AG04450 (cell line): ENCODE measurements at regions not wholly inside any gene's neighbourhood (a gene's known extent, or its start where the extent isn't known, plus 50 kb on each side); places are given as distances from the start of the nearest gene placed in this dataset.

Experiments used
- CTCF ChIA-PET: fragments of 300-600, 350-600 bp; formaldehyde crosslinking; extraction: SDS; loops from one replicate; lab custom pipeline; 2022; ENCODE audit warnings: antibody characterized with exemption, inconsistent platforms; lab: Charles Lee
- POLR2A ChIA-PET: fragments of 350-600 bp; formaldehyde crosslinking; extraction: SDS; loops from one replicate; lab custom pipeline; 2021; ENCODE audit warnings: antibody characterized with exemption, inconsistent platforms; lab: Yijun Ruan, JAX
- DNase-seq: peaks from one replicate; pipeline ENCODE4 v3.0.0-alpha.2; 2011; ENCODE audit warnings: low read depth, low spot score
- H3K27ac ChIP-seq: one replicate; pipeline ENCODE4 v1.5.1; 2012; ENCODE audit warnings: low read depth, low read length, control low read depth
- H3K27me3 ChIP-seq: one replicate; pipeline ENCODE4 v1.6.0; 2012; ENCODE audit warnings: low read length; ENCODE audit not compliant: control insufficient read depth, insufficient read depth
- H3K4me3 ChIP-seq: 2 replicates; pipeline ENCODE4 v1.5.1; 2011; ENCODE audit warnings: mild to moderate bottlenecking, low read depth, low read length, control low read depth
- H3K9me3 ChIP-seq: 2 replicates; pipeline ENCODE4 v1.5.1; 2012; ENCODE audit warnings: low read length; ENCODE audit not compliant: control insufficient read depth, insufficient read depth
- TF ChIP-seq, protein P1 (sequence below): IDR thresholded peaks from 2 replicates; pipeline ENCODE4 v1.5.1; 2011; ENCODE audit warnings: low read depth, low read length, control low read depth, inconsistent platforms

DNA sequence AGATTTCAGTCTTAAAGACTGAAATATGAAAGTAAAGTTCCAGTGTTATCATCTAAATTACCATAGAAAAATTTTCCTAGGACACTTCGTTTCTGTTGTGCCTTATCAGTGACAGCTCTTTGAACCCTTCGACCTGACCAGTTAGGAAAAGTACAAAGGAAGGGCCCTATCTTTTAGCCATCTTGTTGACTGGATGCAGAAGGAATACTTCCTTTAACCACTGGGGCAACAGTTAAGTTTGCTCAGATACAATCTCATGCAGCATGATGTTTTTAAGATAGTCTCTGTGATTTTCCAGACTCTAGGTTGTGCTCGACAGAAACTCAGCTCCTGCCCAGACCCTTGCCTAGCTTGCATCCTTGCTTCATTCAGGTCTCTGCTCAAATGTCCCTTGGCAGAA lies 210.5 kb upstream of the RPS6KA3 start:
- CTCF ChIA-PET, result no interaction called here
- Histone ChIP-seq H3K9me3 (no peaks in the 10 kb centered on the region), H3K4me3 (no peak overlapping the region), H3K27ac (no peak overlapping the region), H3K27me3 (no peaks in the 10 kb centered on the region)
- POLR2A ChIA-PET, result no interaction called here
- no peak for DNase-seq
- TF ChIP-seq, protein P1, sequence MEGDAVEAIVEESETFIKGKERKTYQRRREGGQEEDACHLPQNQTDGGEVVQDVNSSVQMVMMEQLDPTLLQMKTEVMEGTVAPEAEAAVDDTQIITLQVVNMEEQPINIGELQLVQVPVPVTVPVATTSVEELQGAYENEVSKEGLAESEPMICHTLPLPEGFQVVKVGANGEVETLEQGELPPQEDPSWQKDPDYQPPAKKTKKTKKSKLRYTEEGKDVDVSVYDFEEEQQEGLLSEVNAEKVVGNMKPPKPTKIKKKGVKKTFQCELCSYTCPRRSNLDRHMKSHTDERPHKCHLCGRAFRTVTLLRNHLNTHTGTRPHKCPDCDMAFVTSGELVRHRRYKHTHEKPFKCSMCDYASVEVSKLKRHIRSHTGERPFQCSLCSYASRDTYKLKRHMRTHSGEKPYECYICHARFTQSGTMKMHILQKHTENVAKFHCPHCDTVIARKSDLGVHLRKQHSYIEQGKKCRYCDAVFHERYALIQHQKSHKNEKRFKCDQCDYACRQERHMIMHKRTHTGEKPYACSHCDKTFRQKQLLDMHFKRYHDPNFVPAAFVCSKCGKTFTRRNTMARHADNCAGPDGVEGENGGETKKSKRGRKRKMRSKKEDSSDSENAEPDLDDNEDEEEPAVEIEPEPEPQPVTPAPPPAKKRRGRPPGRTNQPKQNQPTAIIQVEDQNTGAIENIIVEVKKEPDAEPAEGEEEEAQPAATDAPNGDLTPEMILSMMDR, result no peak

DNA sequence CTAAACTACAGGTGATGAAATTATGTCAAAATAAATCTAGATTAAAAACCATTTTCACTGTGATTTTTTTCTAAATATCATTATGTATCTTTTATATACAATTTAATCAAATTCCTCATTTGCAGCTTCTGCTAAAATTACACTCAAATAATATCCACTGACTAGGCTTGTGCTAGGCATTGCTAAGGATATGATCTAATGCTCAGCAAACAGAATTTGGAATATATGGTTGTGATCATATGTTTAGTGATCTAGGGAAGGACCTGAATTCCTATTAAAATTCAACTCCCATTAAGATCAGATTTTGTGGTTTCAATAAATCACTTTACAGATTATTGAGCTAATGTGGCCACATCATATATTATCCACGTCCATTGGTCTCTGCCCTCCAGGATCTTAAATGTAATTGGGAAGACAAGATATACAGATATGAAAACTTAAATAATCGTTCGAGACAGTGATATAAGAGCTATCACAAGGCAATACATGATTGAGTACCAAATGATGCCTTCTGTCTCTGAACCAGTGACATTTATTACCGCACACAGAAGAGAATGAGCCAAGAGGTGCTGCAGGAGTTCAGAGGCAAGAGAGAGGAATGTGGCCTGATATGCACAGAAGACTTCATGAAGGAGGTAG lies 206.0 kb upstream of the RPS6KA3 start:
- DNase-seq, result no peak
- Histone ChIP-seq H3K27me3 (no peaks in the 10 kb centered on the region), H3K4me3 (no peak overlapping the region), H3K27ac (no peak overlapping the region), H3K9me3 (no peaks in the 10 kb centered on the region)
- ChIA-PET CTCF (no interaction called here), POLR2A (no interaction called here)
- TF ChIP-seq, protein P1, result no peak

DNA sequence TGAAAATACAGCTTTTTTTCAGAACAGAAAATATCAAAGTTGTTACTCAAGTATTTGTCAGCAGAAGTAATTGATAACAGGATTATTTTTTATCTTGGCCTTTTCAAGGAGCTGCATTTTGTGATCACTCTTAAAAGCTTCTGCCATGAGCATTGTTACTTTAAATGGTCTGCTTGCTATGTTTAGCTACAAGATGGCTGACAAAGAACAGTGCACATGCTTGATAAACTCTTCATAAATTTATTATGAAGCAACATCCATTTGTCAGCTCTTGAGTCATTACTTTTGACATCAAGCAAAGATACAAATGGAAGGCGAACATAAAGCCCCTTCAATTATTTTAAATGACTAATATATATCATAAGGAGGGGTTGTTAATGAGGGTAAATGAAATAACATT lies 205.4 kb upstream of the RPS6KA3 start:
- DNase-seq, result no peak
- Histone ChIP-seq H3K27me3 (no peaks in the 10 kb centered on the region), H3K27ac (no peak overlapping the region), H3K4me3 (no peak overlapping the region), H3K9me3 (no peaks in the 10 kb centered on the region)
- TF ChIP-seq, protein P1, result no peak
- ChIA-PET CTCF (no interaction called here), POLR2A (no interaction called here)

DNA sequence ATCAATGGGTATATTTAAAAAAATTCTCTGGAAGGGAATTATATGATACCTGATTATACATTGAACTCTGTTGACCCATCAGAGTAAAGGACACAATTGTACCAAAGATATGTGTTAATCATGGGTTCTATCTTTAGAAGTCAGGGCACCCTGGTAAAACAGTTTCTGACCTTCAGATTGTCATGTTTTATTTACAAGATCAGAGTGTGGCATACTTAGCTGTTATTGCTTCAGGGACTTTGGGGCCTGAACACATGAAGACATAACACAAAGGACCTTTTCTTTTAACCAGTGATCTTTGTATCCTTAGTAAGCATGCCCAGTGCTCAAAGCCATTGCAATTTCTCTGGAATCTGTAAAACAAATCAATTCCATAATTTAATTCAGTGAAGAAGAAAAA lies 204.8 kb upstream of the RPS6KA3 start:
- Histone ChIP-seq H3K27ac (no peak overlapping the region), H3K9me3 (no peaks in the 10 kb centered on the region), H3K27me3 (no peaks in the 10 kb centered on the region), H3K4me3 (no peak overlapping the region)
- ChIA-PET CTCF (no interaction called here), POLR2A (no interaction called here)
- TF ChIP-seq, protein P1, result no peak
- no peak for DNase-seq

DNA sequence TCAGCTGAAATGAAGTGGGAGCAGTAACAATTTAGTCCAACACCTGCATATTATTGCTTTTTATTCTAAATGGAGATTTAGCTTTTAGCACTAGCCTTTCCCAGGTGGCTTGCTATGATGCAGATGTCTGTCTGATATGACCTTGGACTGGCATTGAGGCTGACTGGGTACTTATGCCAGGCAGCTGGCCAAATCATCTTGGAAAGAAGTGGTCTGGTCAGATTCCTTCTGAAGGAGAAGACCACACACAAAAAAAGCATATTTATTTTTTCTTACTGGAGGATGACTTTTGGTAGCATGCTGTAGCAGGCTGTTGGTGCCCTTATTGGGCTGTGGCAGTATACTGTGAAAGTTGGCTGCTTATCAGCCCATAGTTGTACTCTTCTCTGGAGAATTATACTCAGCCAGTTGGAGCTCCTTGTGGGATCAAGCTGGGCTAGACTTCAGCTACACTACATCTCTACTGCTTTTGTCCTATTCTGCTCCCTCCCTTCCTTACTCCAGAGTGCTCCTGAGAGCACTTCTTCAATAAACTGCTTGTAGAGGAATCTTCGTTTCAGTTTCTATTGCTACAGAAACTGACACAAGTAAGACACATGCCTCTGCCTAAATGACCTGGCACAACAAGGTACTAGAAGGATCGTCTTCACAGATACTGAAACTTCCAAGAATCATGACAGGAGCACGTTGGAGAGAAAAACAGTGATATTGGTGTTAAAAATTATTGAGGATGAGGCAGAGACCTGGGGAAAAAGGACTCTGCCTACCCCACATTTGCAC lies 196.8 kb upstream of the RPS6KA3 start:
- CTCF ChIA-PET, result interaction anchor here (1.1 kb wide), 1 partner anchor 211 kb away, joined by 4 read pairs; no protein-coding TSS in a partner anchor
- no peak for DNase-seq

More for the DNA sequence above, 196.8 kb upstream of the RPS6KA3 start:
- TF ChIP-seq, protein P1, result no peak
- Histone ChIP-seq H3K4me3 (no peak overlapping the region), H3K27ac (no peak overlapping the region), H3K27me3 (no peaks in the 10 kb centered on the region), H3K9me3 (no peaks in the 10 kb centered on the region)
- POLR2A ChIA-PET, result no interaction called here
